Activated naive CD8-positive, alpha-beta T cell (primary cell): ENCODE measurements at regions not wholly inside any gene's neighbourhood (a gene's known extent, or its start where the extent isn't known, plus 50 kb on each side); places are given as distances from the start of the nearest gene placed in this dataset.
"Not testable (repeated sequence)": the region's sequence is repeated elsewhere in the genome, so short reads cannot be mapped to it uniquely, and the experiment has no call there.

Source experiments
- H3K27ac Mint-ChIP-seq: one replicate; pipeline ENCODE4 v1.8.0; 2021; ENCODE audit warnings: mixed read lengths
- H3K27me3 Mint-ChIP-seq: one replicate; pipeline ENCODE4 v1.8.0; 2021; ENCODE audit warnings: mixed read lengths
- H3K36me3 Mint-ChIP-seq: one replicate; pipeline ENCODE4 v1.8.0; 2021; ENCODE audit warnings: mixed read lengths
- H3K4me1 Mint-ChIP-seq: one replicate; pipeline ENCODE4 v1.8.0; 2021; ENCODE audit warnings: low read depth, mixed read lengths
- H3K4me3 Mint-ChIP-seq: one replicate; pipeline ENCODE4 v1.8.0; 2021; ENCODE audit warnings: mild to moderate bottlenecking, mixed read lengths
- H3K9me3 Mint-ChIP-seq: one replicate; pipeline ENCODE4 v1.8.0; 2021; ENCODE audit warnings: low read depth, mixed read lengths

DNA sequence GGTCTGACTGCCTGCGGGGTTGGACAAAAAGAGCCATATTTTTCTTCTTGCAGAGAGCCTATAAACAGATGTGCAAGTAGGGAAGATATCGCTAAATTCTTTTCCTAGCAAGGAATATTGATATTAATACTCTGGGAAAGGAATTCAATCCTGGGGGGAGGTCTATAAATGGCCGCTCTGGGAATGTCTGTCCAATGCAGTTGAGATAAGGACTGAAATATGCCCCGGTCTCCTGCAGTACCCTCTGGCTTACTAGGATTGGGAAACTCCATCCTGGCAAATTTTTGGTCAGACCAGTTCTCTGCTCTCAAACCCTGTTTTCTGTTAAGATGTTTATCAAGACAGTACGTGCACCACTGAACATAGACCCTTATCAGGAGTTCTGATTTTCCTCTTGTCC lies 310.6 kb downstream of the KCTD12 start:
- H3K36me3 Mint-ChIP-seq, H3K27me3 Mint-ChIP-seq, H3K4me1 Mint-ChIP-seq, H3K27ac Mint-ChIP-seq, H3K4me3 Mint-ChIP-seq: not testable (repeated sequence)
- peaks cover 33% of the 10 kb centered on the region for H3K9me3 Mint-ChIP-seq

DNA sequence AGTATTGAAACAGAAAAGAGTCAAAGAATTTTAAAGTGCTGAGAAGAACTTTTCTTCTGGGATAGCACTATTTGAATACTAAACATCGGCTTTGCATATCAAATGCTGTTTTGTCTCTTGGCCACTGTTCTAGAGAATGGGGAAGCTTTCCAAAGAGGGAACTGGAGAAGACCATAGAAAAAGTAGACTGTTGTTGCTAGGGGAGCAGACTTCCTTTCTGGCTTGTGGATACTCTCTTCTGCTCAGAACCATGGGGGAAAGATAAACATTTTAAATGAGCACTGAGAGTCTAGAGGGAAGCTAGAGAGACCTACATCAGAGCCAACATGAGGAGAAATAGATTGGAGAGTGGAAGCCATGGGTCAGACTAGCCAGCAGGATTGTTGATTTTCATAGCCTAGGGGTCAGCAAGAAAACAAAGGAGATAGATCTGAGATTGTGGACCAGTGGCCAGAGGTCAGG lies 315.7 kb downstream of the KCTD12 start:
- Mint-ChIP-seq H3K36me3 (no peaks in the 10 kb centered on the region), H3K27ac (no peak overlapping the region), H3K4me3 (no peak overlapping the region), H3K4me1 (no peaks in the 10 kb centered on the region), H3K27me3 (peaks cover under 1% of the 10 kb centered on the region), H3K9me3 (peaks cover 11% of the 10 kb centered on the region)

DNA sequence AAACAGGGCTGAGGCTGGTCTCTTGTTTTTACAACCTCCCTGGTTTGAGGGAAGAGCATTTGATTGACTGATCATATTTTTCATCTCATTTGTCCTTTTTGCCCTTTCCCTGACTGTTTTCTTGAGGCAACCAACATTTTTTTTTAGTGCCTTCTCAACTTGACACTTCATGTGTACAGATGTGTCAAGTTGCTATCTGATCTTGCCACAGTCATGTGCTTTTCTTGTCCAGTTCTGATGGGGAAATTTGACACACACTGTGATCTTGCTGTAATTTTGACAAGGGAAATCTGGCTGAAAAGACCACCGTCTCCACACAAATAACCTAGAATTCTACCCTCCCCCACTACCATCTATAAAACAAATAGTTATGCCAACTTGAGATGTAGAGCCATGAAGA lies 329.6 kb downstream of the KCTD12 start:
- H3K4me1 Mint-ChIP-seq = no peaks in the 10 kb centered on the region
- peaks cover 2% of the 10 kb centered on the region for H3K27me3 Mint-ChIP-seq
- H3K27ac Mint-ChIP-seq = no peak overlapping the region
- H3K9me3 Mint-ChIP-seq = no peaks in the 10 kb centered on the region
- H3K36me3 Mint-ChIP-seq = no peaks in the 10 kb centered on the region
- H3K4me3 Mint-ChIP-seq = no peak overlapping the region

DNA sequence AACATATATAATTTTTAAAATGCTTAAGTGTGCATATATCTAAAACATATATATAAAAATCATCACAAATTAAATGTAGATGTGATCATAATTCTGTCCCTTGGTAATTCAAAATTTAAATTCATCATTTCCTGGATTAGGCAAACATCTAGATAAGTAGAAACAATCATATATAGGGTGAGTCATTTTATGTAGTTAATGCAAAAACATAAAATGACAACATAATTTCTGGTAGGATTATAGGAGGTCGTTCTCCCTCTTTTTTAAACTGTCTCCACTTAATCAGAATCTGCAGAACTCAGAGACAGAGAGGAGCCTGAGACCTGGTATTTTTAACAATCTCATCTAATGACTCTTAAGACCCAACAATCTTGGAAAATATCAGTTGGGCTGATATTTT lies 333.4 kb downstream of the KCTD12 start:
- Mint-ChIP-seq H3K36me3 (no peaks in the 10 kb centered on the region), H3K4me1 (no peaks in the 10 kb centered on the region), H3K27ac (no peak overlapping the region), H3K4me3 (no peak overlapping the region), H3K9me3 (no peaks in the 10 kb centered on the region), H3K27me3 (peaks cover 9% of the 10 kb centered on the region)

DNA sequence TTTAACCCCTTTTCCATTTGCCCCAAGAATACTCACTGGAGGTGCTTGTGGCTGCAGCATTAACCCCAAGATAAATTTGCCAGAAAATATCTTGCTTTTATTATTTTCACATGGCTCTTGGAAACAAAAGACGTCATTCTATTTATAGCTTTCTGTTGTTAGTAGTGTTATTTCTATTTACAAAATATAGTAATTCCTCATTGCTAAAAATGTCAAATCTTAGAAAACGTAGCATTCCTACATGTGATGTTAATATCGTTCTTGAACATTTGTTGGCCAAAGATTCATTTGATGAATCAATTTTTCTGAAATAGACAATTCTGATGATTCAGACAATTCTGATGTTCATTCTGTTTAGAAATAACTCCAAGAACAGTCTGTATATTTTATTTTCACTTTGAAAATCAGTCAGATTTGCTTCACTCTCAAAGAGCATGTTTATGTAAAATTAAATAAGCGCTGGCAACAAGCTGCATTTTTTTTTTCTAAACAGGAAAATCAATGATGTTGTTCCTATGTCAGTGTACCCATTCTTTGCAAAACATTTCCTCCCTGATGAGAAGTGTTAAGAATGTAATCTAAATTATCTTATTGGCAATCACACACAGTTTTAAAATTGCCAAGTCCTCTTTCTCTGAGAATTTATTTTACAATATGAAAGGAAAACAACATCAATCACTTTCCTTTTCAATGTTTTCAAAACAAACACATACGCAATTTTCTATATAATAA lies 334.0 kb downstream of the KCTD12 start:
- Mint-ChIP-seq H3K36me3 (no peaks in the 10 kb centered on the region), H3K4me1 (no peaks in the 10 kb centered on the region), H3K4me3 (no peak overlapping the region), H3K9me3 (no peaks in the 10 kb centered on the region), H3K27me3 (peaks cover 9% of the 10 kb centered on the region), H3K27ac (no peak overlapping the region)

DNA sequence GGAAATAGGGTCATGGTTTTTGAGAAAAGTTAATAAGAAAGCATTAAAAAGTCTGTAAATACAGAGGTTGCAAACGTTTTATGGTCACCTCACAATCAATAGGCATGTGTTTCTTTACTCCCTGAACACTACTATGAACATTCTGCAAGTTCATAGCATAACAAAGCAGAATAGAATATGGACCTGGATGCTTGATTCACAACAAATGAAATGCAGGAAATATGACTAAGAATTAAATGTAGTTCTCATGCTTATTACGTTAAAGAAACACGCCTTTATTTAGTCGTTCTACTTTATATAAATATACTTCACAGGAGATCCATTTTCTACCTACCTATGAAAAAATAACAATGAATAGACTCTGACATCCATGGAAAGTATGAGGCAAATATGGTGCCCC lies 344.0 kb downstream of the KCTD12 start:
- peaks cover 7% of the 10 kb centered on the region for H3K27me3 Mint-ChIP-seq
- peaks cover 4% of the 10 kb centered on the region for H3K9me3 Mint-ChIP-seq
- H3K36me3 Mint-ChIP-seq = no peaks in the 10 kb centered on the region
- H3K4me3 Mint-ChIP-seq = no peak overlapping the region
- H3K4me1 Mint-ChIP-seq = no peaks in the 10 kb centered on the region
- H3K27ac Mint-ChIP-seq = no peak overlapping the region

DNA sequence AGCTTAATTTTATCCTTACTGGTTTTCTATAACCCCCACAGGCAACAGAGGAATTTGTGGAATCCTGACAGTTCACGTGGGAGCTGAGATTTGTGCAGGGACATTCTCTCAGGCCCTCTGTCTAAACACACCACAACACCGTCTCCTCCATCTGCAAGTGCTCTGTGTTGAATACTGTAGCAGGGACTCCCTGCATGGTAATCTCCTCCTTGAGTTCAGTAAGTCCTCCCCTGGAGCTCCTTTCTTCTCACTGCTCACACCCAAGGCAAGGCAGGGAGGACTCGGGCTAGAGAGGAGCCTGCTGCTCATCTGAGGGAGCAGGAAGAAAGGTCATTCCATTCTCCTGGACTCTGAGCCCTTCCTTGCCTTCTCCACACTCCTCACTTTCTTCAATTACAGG lies 348.2 kb downstream of the KCTD12 start:
- H3K36me3 Mint-ChIP-seq = no peaks in the 10 kb centered on the region
- peaks cover 8% of the 10 kb centered on the region for H3K27me3 Mint-ChIP-seq
- no peak overlapping the region for H3K4me3 Mint-ChIP-seq
- H3K9me3 Mint-ChIP-seq = no peaks in the 10 kb centered on the region
- no peak overlapping the region for H3K27ac Mint-ChIP-seq
- H3K4me1 Mint-ChIP-seq = no peaks in the 10 kb centered on the region

DNA sequence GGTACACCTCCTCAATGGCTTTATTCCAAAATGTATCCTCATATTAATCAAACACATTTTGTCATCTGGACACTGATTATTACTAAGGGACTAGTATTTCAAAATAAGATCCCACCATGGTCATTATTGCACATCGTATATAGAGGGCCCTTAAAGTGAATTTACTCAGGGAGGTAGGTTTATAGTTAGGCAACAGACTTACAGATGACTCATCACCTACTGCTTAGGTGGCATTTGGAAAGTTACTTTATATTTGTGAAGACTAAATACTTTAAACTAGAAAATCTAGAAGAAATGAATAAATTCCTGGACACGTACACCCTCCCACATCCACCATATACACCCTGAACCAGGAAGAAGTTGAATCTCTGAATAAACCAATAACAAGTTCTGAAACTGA lies 353.0 kb downstream of the KCTD12 start:
- Mint-ChIP-seq H3K4me3 (no peak overlapping the region), H3K9me3 (no peaks in the 10 kb centered on the region), H3K27me3 (peaks cover 3% of the 10 kb centered on the region), H3K4me1 (no peaks in the 10 kb centered on the region), H3K27ac (no peak overlapping the region), H3K36me3 (no peaks in the 10 kb centered on the region)

DNA sequence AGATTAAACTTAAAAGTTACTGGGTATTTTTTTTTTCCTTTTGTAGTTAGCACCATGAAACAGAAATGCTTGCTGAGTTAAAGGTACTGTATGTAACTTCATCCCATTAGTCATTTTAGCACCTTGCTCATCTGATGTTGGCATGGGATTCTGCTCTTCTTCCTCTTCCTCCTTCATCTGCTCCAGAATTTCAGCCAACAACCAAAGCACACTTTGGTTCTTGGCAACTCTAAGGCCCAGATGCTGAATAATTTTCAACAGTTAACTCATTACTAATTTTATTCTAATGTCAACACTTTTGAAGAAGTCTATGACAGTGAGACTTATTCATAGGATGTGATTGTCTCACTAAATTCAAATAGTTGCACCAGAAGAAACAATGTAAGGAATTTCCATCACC lies 359.2 kb downstream of the KCTD12 start:
- Mint-ChIP-seq H3K27ac (no peak overlapping the region), H3K9me3 (no peaks in the 10 kb centered on the region), H3K27me3 (peaks cover 4% of the 10 kb centered on the region), H3K4me1 (no peaks in the 10 kb centered on the region), H3K36me3 (no peaks in the 10 kb centered on the region), H3K4me3 (no peak overlapping the region)

DNA sequence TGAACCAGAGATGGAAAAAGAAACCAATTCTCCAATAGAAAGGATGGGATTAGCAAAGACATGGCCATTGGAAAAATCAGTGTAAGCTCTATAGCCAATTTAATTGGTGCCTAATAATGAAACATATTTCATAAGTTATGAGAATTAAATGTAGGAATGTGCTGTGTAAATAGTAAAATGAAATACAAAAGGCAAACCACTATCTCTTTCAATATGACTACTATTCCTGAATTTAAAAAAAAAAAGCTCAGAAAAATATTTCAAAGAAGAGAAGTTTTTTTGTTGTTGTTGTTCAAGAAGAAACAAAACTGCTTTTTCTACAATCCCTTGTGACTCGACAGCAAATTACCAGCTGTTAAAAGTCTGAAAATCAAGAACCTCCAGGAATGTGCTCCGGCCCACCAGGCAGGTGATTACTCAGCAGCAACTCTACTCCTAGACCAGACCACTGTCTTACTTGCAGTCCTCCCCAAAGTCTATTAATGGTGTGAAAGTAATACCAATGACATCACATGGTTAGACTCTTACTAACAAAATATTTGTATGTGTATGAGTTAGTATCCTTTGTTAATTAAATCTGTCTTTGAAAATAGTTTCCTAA lies 362.4 kb downstream of the KCTD12 start:
- H3K36me3 Mint-ChIP-seq = no peaks in the 10 kb centered on the region
- H3K27me3 Mint-ChIP-seq = peaks cover 4% of the 10 kb centered on the region
- H3K27ac Mint-ChIP-seq = no peak overlapping the region
- H3K4me3 Mint-ChIP-seq = no peak overlapping the region
- no peaks in the 10 kb centered on the region for H3K9me3 Mint-ChIP-seq
- no peaks in the 10 kb centered on the region for H3K4me1 Mint-ChIP-seq

DNA sequence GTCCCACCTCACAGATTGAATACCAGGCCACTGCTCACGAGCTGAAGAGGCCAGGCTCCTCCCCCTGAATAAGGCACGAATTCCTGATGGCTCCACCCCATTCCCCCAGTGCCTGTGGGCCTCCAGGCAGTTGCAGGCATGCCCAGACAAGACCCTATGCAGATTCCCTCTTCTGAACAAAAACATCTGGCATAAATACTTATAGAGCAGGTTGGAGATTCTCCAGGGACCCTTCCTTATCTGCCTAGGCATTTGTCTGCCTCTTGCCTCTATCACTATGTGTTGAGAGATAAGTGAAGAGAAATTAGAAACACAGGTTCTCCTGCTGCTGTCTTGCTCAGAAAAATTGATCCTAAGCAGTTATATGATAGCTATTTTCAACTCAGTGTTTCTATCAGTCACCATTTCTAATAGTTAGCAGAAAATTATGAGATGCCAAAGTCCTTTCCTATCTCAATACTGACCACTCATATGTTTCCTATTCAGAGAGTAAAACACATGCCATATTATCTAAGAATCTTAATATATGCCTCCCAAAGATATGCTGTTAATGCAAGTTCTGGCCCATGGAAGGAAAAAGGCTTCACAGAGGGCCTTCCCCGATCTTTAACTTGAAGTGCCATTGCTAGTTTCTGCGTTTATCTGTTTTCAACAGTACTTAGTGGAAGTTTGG lies 364.0 kb downstream of the KCTD12 start:
- Mint-ChIP-seq H3K27me3 (peaks cover 8% of the 10 kb centered on the region), H3K9me3 (no peaks in the 10 kb centered on the region), H3K27ac (no peak overlapping the region), H3K36me3 (no peaks in the 10 kb centered on the region), H3K4me3 (no peak overlapping the region), H3K4me1 (no peaks in the 10 kb centered on the region)

DNA sequence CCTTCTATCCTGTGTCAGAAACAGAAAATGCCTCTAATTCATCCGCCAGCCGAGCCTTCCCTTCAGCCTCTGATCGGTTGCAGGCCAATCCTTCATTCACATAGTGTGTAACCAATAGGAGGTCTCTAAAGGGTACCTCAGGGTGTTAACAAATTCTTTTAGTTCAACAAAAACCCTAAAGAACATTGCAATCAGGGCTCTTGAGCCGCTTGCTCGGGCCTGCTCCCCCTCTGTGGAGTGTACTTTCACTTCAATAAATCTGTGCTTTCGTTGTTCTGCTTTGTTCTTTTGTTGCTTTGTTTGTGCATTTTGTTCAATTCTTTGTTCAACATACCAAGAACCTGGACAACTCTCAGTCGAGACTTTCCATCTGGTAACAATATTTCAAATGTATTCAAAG lies 366.5 kb downstream of the KCTD12 start:
- H3K9me3 Mint-ChIP-seq = no peaks in the 10 kb centered on the region
- no peak overlapping the region for H3K4me3 Mint-ChIP-seq
- H3K27me3 Mint-ChIP-seq = peaks cover 6% of the 10 kb centered on the region

DNA sequence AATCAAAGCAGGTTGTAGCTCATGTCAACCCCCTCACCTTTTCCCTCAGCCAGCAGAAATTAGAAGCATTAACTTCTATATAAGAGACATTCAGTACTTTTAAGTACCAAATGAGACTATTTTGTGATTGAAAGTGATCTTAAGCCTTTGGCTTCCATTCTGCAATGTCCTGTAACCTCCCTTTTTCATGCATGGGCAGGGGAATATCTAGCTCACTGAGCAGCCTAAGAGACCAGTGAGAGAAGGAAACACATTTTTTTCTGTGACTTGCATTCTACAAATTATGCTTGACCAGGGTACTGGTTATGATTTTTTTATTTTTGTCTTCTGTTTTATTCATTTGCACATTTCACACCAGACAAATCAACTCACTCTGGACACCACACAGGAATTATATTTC lies 369.6 kb downstream of the KCTD12 start:
- H3K27me3 Mint-ChIP-seq = peaks cover 12% of the 10 kb centered on the region
- no peaks in the 10 kb centered on the region for H3K4me1 Mint-ChIP-seq
- no peak overlapping the region for H3K4me3 Mint-ChIP-seq
- H3K27ac Mint-ChIP-seq = no peak overlapping the region
- H3K9me3 Mint-ChIP-seq = no peaks in the 10 kb centered on the region
- no peaks in the 10 kb centered on the region for H3K36me3 Mint-ChIP-seq

More for the DNA sequence above, 366.5 kb downstream of the KCTD12 start:
- no peaks in the 10 kb centered on the region for H3K4me1 Mint-ChIP-seq
- H3K36me3 Mint-ChIP-seq = no peaks in the 10 kb centered on the region
- H3K27ac Mint-ChIP-seq = no peak overlapping the region

DNA sequence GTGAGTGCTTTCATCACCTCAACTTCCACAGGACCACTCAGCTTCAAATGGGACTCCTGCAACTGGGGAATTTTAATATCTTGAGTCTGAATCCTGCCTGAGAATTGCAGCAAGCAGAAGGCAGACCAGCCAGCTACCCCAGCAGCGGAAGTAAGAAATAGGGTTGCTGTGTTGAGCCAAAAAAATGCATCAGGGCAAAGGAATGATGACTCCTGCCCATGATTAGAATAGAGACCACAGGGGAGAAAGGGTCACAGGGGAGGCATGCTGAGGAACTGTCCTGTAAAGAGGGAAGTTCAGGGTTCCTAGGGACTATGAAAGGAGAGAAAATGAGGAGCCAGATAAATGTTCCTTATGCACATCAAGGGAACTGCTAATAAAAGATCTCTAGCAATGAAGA lies 370.2 kb downstream of the KCTD12 start:
- Mint-ChIP-seq H3K27ac (no peak overlapping the region), H3K4me3 (no peak overlapping the region), H3K36me3 (no peaks in the 10 kb centered on the region), H3K4me1 (no peaks in the 10 kb centered on the region), H3K27me3 (peaks cover 12% of the 10 kb centered on the region), H3K9me3 (no peaks in the 10 kb centered on the region)

DNA sequence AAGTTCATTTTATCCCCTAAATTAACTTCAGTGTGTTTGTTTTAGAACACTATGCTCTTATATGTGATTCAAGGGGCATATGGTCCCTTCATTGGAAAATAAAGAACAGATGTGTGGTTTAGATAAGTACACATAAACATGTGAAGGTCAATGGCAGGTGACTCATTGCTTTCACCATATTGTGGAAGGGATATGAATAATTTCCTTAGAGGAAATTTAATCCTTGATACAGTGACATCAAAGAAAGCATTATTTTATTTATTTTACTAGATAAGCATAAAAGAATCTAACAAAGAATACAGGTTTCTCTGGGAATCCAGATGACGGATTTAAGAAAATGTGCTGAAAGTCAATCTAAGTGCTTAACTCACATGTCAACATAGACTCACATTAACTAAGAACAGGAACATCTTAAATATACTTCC lies 373.5 kb downstream of the KCTD12 start:
- Mint-ChIP-seq H3K27me3 (peaks cover 10% of the 10 kb centered on the region), H3K36me3 (no peaks in the 10 kb centered on the region), H3K27ac (no peak overlapping the region), H3K4me3 (no peak overlapping the region), H3K4me1 (no peaks in the 10 kb centered on the region), H3K9me3 (no peaks in the 10 kb centered on the region)
